ENCODE measurements at regions not wholly inside any gene's neighbourhood (a gene's known extent, or its start where the extent isn't known, plus 50 kb on each side); places are given as distances from the start of the nearest gene placed in this dataset.

GRCh38 chr14:71366861-71367260 lies 459.6 kb downstream of the PCNX1 start:
- no peak for DNase-seq (ENCODE audit: low read depth, low spot score)
- Histone ChIP-seq H3K27me3 (ENCODE audit: insufficient read depth, insufficient read length) (no peaks in the 10 kb centered on the region), H3K9ac (ENCODE audit: insufficient read length, low read depth) (no peak overlapping the region), H3K36me3 (ENCODE audit: insufficient read depth, insufficient read length, low read length) (no peaks in the 10 kb centered on the region), H3K4me1 (ENCODE audit: insufficient read depth, insufficient read length) (no peaks in the 10 kb centered on the region), H3K4me3 (ENCODE audit: insufficient read length, low read depth) (no peak overlapping the region), H3K9me3 (ENCODE audit: insufficient read depth, low read length) (no peaks in the 10 kb centered on the region)
- no peak for TF ChIP-seq SUZ12 (IDR thresholded peaks at IDR 0.05; ENCODE audit: extremely low read depth, insufficient read depth, insufficient read length)

- TF ChIP-seq YY1 (IDR thresholded peaks at IDR 0.05; ENCODE audit: insufficient read depth, insufficient read length) (no peak), ZNF274 (IDR thresholded peaks at IDR 0.05; ENCODE audit: low read depth, low read length) (no peak)
- H3K27me3 ChIP-seq (ENCODE audit: insufficient read depth, insufficient read length), result no peaks in the 10 kb centered on the region
- DNase-seq (ENCODE audit: low read depth, low spot score), result no peak
- peaks cover 16% of the 10 kb centered on the region for H3K9me3 ChIP-seq (ENCODE audit: insufficient read depth, low read length)
- H3K36me3 ChIP-seq (ENCODE audit: insufficient read depth, insufficient read length, low read length), result no peaks in the 10 kb centered on the region
- no peak overlapping the region for H3K4me3 ChIP-seq (ENCODE audit: insufficient read length, low read depth)
- H3K4me1 ChIP-seq (ENCODE audit: insufficient read depth, insufficient read length), result no peaks in the 10 kb centered on the region
- H3K9ac ChIP-seq (ENCODE audit: insufficient read length, low read depth), result no peak overlapping the region
Measured at GRCh38 chr14:71371711-71372396, 464.6 kb downstream of the PCNX1 start.

GRCh38 chr14:71372411-71372838 lies 465.2 kb downstream of the PCNX1 start:
- DNase-seq (ENCODE audit: low read depth, low spot score), result no peak
- TF ChIP-seq SUZ12 (IDR thresholded peaks at IDR 0.05; ENCODE audit: extremely low read depth, insufficient read depth, insufficient read length) (no peak), ZNF274 (IDR thresholded peaks at IDR 0.05; ENCODE audit: low read depth, low read length) (no peak), YY1 (IDR thresholded peaks at IDR 0.05; ENCODE audit: insufficient read depth, insufficient read length) (no peak)
- no peak overlapping the region for H3K4me3 ChIP-seq (ENCODE audit: insufficient read length, low read depth)
- H3K36me3 ChIP-seq (ENCODE audit: insufficient read depth, insufficient read length, low read length), result no peaks in the 10 kb centered on the region
- no peak overlapping the region for H3K9ac ChIP-seq (ENCODE audit: insufficient read length, low read depth)
- H3K9me3 ChIP-seq (ENCODE audit: insufficient read depth, low read length), result peaks cover 22% of the 10 kb centered on the region
- no peaks in the 10 kb centered on the region for H3K4me1 ChIP-seq (ENCODE audit: insufficient read depth, insufficient read length)
- no peaks in the 10 kb centered on the region for H3K27me3 ChIP-seq (ENCODE audit: insufficient read depth, insufficient read length)

- H3K27me3 ChIP-seq (ENCODE audit: insufficient read depth, insufficient read length), result no peaks in the 10 kb centered on the region
- H3K9me3 ChIP-seq (ENCODE audit: insufficient read depth, low read length), result peaks cover 30% of the 10 kb centered on the region
- H3K36me3 ChIP-seq (ENCODE audit: insufficient read depth, insufficient read length, low read length), result no peaks in the 10 kb centered on the region
- no peak overlapping the region for H3K4me3 ChIP-seq (ENCODE audit: insufficient read length, low read depth)
- DNase-seq (ENCODE audit: low read depth, low spot score), result no peak
- no peak for TF ChIP-seq SUZ12 (IDR thresholded peaks at IDR 0.05; ENCODE audit: extremely low read depth, insufficient read depth, insufficient read length)
- no peak for TF ChIP-seq ZNF274 (IDR thresholded peaks at IDR 0.05; ENCODE audit: low read depth, low read length)
- no peak for TF ChIP-seq YY1 (IDR thresholded peaks at IDR 0.05; ENCODE audit: insufficient read depth, insufficient read length)
- H3K4me1 ChIP-seq (ENCODE audit: insufficient read depth, insufficient read length), result no peaks in the 10 kb centered on the region
- no peak overlapping the region for H3K9ac ChIP-seq (ENCODE audit: insufficient read length, low read depth)
Measured at GRCh38 chr14:71373773-71374172, 466.5 kb downstream of the PCNX1 start.

- Histone ChIP-seq H3K4me1 (ENCODE audit: insufficient read depth, insufficient read length) (no peaks in the 10 kb centered on the region), H3K9me3 (ENCODE audit: insufficient read depth, low read length) (peaks cover 34% of the 10 kb centered on the region), H3K27me3 (ENCODE audit: insufficient read depth, insufficient read length) (no peaks in the 10 kb centered on the region), H3K4me3 (ENCODE audit: insufficient read length, low read depth) (no peak overlapping the region), H3K9ac (ENCODE audit: insufficient read length, low read depth) (no peak overlapping the region), H3K36me3 (ENCODE audit: insufficient read depth, insufficient read length, low read length) (no peaks in the 10 kb centered on the region)
- DNase-seq (ENCODE audit: low read depth, low spot score), result no peak
- TF ChIP-seq YY1 (IDR thresholded peaks at IDR 0.05; ENCODE audit: insufficient read depth, insufficient read length) (no peak), ZNF274 (IDR thresholded peaks at IDR 0.05; ENCODE audit: low read depth, low read length) (no peak), SUZ12 (IDR thresholded peaks at IDR 0.05; ENCODE audit: extremely low read depth, insufficient read depth, insufficient read length) (no peak)
Measured at GRCh38 chr14:71374989-71375388, 467.7 kb downstream of the PCNX1 start.

GRCh38 chr14:71377099-71377498 lies 469.8 kb downstream of the PCNX1 start:
- Histone ChIP-seq H3K36me3 (ENCODE audit: insufficient read depth, insufficient read length, low read length) (no peaks in the 10 kb centered on the region), H3K27me3 (ENCODE audit: insufficient read depth, insufficient read length) (no peaks in the 10 kb centered on the region), H3K9ac (ENCODE audit: insufficient read length, low read depth) (no peak overlapping the region), H3K4me3 (ENCODE audit: insufficient read length, low read depth) (no peak overlapping the region), H3K9me3 (ENCODE audit: insufficient read depth, low read length) (peaks cover 34% of the 10 kb centered on the region), H3K4me1 (ENCODE audit: insufficient read depth, insufficient read length) (no peaks in the 10 kb centered on the region)
- no peak for TF ChIP-seq YY1 (IDR thresholded peaks at IDR 0.05; ENCODE audit: insufficient read depth, insufficient read length)
- DNase-seq (ENCODE audit: low read depth, low spot score), result no peak

GRCh38 chr14:71380271-71380670 lies 473.0 kb downstream of the PCNX1 start:
- H3K36me3 ChIP-seq (ENCODE audit: insufficient read depth, insufficient read length, low read length), result no peaks in the 10 kb centered on the region
- H3K4me3 ChIP-seq (ENCODE audit: insufficient read length, low read depth), result no peak overlapping the region
- H3K27me3 ChIP-seq (ENCODE audit: insufficient read depth, insufficient read length), result no peaks in the 10 kb centered on the region
- H3K4me1 ChIP-seq (ENCODE audit: insufficient read depth, insufficient read length), result no peaks in the 10 kb centered on the region
- TF ChIP-seq YY1 (IDR thresholded peaks at IDR 0.05; ENCODE audit: insufficient read depth, insufficient read length) (no peak), SUZ12 (IDR thresholded peaks at IDR 0.05; ENCODE audit: extremely low read depth, insufficient read depth, insufficient read length) (no peak), ZNF274 (IDR thresholded peaks at IDR 0.05; ENCODE audit: low read depth, low read length) (no peak)
- H3K9ac ChIP-seq (ENCODE audit: insufficient read length, low read depth), result no peak overlapping the region
- DNase-seq (ENCODE audit: low read depth, low spot score), result no peak
- H3K9me3 ChIP-seq (ENCODE audit: insufficient read depth, low read length), result peaks cover 30% of the 10 kb centered on the region; the same call in 1 of the 2 replicates
